ENCODE measurements at regions not wholly inside any gene's neighbourhood (a gene's known extent, or its start where the extent isn't known, plus 50 kb on each side); places are given as distances from the start of the nearest gene placed in this dataset. TPM values are rescaled to one million over a fixed set of nuclear protein-coding genes. Genes with fewer than 3 reads are reported as not detected.

DNA sequence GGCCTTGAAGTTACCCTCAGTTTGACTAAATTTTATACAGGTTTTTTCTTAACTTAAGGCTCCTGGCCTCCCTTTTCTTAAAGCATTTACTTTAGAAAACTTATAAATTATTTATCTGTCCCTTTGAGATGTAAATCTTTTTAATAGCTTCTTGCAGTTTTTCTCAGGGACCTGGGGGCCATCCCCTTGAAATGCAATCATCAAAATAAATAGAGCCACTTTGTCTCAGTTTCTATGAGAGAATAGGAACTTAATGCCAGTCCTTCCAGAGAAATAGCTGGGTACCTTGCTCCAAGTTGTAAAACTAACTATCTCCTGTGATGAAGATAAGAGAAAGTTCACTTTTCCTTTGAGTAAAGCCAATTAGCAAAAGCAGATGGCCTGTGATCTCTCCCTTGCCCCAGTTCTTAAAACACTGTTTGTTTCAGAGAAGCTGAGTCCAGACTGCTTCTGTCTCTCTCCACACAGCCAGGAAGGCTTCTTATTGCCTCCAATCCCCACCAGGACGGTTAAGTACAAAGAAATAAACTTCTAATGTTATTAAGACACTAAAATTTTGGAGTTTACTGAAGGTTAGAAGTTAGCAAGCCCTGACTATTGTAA is 913.1 kb downstream of the OLFM4 start:
- H3K27me3 ChIP-seq = no peaks in the 10 kb centered on the region
- no peaks in the 10 kb centered on the region for H3K36me3 ChIP-seq (replicated peaks; ENCODE audit: insufficient read depth, low read depth)
- no peaks in the 10 kb centered on the region for H3K79me2 ChIP-seq
- no peak overlapping the region for H2AFZ ChIP-seq
- no peak overlapping the region for H3K4me3 ChIP-seq
- no peaks in the 10 kb centered on the region for H3K4me1 ChIP-seq (ENCODE audit: insufficient read depth)
- no peak overlapping the region for H3K27ac ChIP-seq
- H3K9me2 ChIP-seq (replicated peaks; ENCODE audit: insufficient read depth) = no peaks in the 10 kb centered on the region
- H3K4me2 ChIP-seq = no peak overlapping the region
- WGBS (ENCODE audit: low lambda C conversion rate, missing lambda C conversion rate) = 41% methylated on average over 1 of the region's 1 CpG
- TF ChIP-seq EZH2 (IDR thresholded peaks at IDR 0.05; ENCODE audit: borderline replicate concordance) (no peak), EZH2phosphoT487 (IDR thresholded peaks at IDR 0.05; ENCODE audit: low read depth, severe bottlenecking, unreplicated experiment) (no peak)
- TF ChIP-seq, protein P1, sequence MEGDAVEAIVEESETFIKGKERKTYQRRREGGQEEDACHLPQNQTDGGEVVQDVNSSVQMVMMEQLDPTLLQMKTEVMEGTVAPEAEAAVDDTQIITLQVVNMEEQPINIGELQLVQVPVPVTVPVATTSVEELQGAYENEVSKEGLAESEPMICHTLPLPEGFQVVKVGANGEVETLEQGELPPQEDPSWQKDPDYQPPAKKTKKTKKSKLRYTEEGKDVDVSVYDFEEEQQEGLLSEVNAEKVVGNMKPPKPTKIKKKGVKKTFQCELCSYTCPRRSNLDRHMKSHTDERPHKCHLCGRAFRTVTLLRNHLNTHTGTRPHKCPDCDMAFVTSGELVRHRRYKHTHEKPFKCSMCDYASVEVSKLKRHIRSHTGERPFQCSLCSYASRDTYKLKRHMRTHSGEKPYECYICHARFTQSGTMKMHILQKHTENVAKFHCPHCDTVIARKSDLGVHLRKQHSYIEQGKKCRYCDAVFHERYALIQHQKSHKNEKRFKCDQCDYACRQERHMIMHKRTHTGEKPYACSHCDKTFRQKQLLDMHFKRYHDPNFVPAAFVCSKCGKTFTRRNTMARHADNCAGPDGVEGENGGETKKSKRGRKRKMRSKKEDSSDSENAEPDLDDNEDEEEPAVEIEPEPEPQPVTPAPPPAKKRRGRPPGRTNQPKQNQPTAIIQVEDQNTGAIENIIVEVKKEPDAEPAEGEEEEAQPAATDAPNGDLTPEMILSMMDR (IDR thresholded peaks at IDR 0.05; ENCODE audit: poor library complexity) = no peak
- H3K9me3 ChIP-seq (ENCODE audit: low read depth) = no peaks in the 10 kb centered on the region
- H4K20me1 ChIP-seq (ENCODE audit: insufficient read depth, poor library complexity, severe bottlenecking) = no peaks in the 10 kb centered on the region
- no peak for DNase-seq (ENCODE audit: low spot score)

DNA sequence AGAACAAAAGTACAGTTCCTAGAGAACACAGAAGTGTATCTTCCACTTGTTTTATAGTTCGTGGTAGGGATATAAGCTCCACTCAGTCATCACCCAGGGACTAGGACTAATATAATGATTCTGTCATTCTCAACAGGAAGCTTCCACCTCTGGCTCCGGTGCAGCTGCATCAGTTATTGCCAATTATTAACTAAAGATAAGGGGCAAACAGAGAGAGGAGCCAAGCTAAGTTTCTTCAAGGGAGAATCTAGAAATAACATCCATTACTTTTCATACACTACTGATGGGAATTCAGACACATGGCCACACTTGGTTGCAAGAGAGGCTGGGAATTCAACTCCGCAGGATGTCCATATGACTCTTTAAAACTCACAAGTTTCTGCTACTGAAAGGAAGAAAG is 917.9 kb downstream of the OLFM4 start:
- H3K27me3 ChIP-seq = no peaks in the 10 kb centered on the region
- no peaks in the 10 kb centered on the region for H3K36me3 ChIP-seq (replicated peaks; ENCODE audit: insufficient read depth, low read depth)
- H4K20me1 ChIP-seq (ENCODE audit: insufficient read depth, poor library complexity, severe bottlenecking) = no peaks in the 10 kb centered on the region
- no peaks in the 10 kb centered on the region for H3K9me2 ChIP-seq (replicated peaks; ENCODE audit: insufficient read depth)
- H3K4me2 ChIP-seq = no peak overlapping the region
- no peaks in the 10 kb centered on the region for H3K79me2 ChIP-seq
- H3K27ac ChIP-seq = no peak overlapping the region
- no peaks in the 10 kb centered on the region for H3K4me1 ChIP-seq (ENCODE audit: insufficient read depth)
- H3K9me3 ChIP-seq (ENCODE audit: low read depth) = no peaks in the 10 kb centered on the region
- 38% methylated on average over 3 of the region's 3 CpGs for WGBS (ENCODE audit: low lambda C conversion rate, missing lambda C conversion rate)
- TF ChIP-seq EZH2 (IDR thresholded peaks at IDR 0.05; ENCODE audit: borderline replicate concordance) (no peak), EZH2phosphoT487 (IDR thresholded peaks at IDR 0.05; ENCODE audit: low read depth, severe bottlenecking, unreplicated experiment) (no peak)
- TF ChIP-seq, protein P1 (IDR thresholded peaks at IDR 0.05; ENCODE audit: poor library complexity) = no peak
- DNase-seq (ENCODE audit: low spot score) = peak; percentile 8
- H2AFZ ChIP-seq = no peak overlapping the region
- no peak overlapping the region for H3K4me3 ChIP-seq

DNA sequence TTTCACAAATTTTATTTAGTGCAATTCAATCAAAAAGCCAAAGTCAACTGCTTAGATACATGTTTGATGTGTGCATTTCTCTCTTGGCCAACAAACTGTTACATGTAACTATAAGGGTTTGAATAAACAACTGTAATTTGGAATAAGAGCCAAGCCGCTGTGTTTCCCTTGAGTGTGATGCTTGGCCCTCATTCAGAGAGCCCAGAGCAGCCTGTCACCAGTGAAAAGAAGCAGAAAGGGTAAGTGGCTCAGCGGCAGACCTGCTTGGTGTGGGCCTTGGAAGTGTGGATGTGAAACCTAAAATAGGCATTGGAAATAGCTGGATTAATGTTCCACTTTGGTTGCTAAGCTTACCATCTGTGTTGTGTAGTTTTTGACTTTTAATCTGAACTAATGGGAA is 924.6 kb downstream of the OLFM4 start:
- Histone ChIP-seq H3K36me3 (replicated peaks; ENCODE audit: insufficient read depth, low read depth) (no peaks in the 10 kb centered on the region), H3K27me3 (no peaks in the 10 kb centered on the region), H3K4me3 (no peak overlapping the region), H2AFZ (no peak overlapping the region), H3K27ac (no peak overlapping the region), H3K4me2 (no peak overlapping the region), H3K9me3 (ENCODE audit: low read depth) (no peaks in the 10 kb centered on the region), H4K20me1 (ENCODE audit: insufficient read depth, poor library complexity, severe bottlenecking) (no peaks in the 10 kb centered on the region), H3K4me1 (ENCODE audit: insufficient read depth) (no peaks in the 10 kb centered on the region), H3K79me2 (no peaks in the 10 kb centered on the region), H3K9me2 (replicated peaks; ENCODE audit: insufficient read depth) (no peaks in the 10 kb centered on the region)
- DNase-seq (ENCODE audit: low spot score) = no peak
- TF ChIP-seq, protein P1 (IDR thresholded peaks at IDR 0.05; ENCODE audit: poor library complexity) = no peak
- no peak for TF ChIP-seq EZH2phosphoT487 (IDR thresholded peaks at IDR 0.05; ENCODE audit: low read depth, severe bottlenecking, unreplicated experiment)
- no peak for TF ChIP-seq EZH2 (IDR thresholded peaks at IDR 0.05; ENCODE audit: borderline replicate concordance)
- WGBS (ENCODE audit: low lambda C conversion rate, missing lambda C conversion rate) = 37% methylated on average over 2 of the region's 2 CpGs

Small RNAs in the stretch of these regions (small RNA-seq; reads per million reads assigned to genes)
- not detected for gene RN7SL618P
